HG03135 (cell line): ENCODE measurements at regions not wholly inside any gene's neighbourhood (a gene's known extent, or its start where the extent isn't known, plus 50 kb on each side); places are given as distances from the start of the nearest gene placed in this dataset.

Experiments
- ATAC-seq: cut with Tn5 transposase; IDR thresholded peaks from one replicate; pipeline ENCODE4 v1.9.1; 2021; ENCODE audit warnings: mild to moderate bottlenecking, moderate library complexity; ENCODE audit not compliant: unreplicated experiment

- ATAC-seq = no peak
Measured at GRCh38 chr2:200751786-200752185, 59.9 kb upstream of the BZW1 start.

- ATAC-seq = no peak
Measured at GRCh38 chr2:200752332-200752731, 59.4 kb upstream of the BZW1 start.

- no peak for ATAC-seq
Measured at GRCh38 chr2:200752835-200753234, 58.9 kb upstream of the BZW1 start.

GRCh38 chr2:200756618-200757321 is 54.9 kb upstream of the BZW1 start:
- ATAC-seq = peak; percentile 57

GRCh38 chr2:200757399-200757798 is 54.3 kb upstream of the BZW1 start:
- no peak for ATAC-seq

GRCh38 chr2:200758341-200758740 is 53.4 kb upstream of the BZW1 start:
- no peak for ATAC-seq

GRCh38 chr2:200761266-200761665 is 50.4 kb upstream of the BZW1 start:
- ATAC-seq = no peak
